Left ventricle myocardium superior (tissue), 1 donor: ENCODE measurements at regions not wholly inside any gene's neighbourhood (a gene's known extent, or its start where the extent isn't known, plus 50 kb on each side); places are given as distances from the start of the nearest gene placed in this dataset.
A peak's percentile ranks its signal among the peaks of the same experiment; 100 is the strongest.

ENCODE experiments used
- ATAC-seq: fragments of 200-7000 bp; cut with Tn5 transposase; one replicate; pipeline ENCODE4 v1.9.1; 2020; ENCODE audit warnings: mild to moderate bottlenecking, moderate library complexity
- DNase-seq: peaks from one replicate; pipeline ENCODE4 v3.0.0-alpha.2; 2020
- intact Hi-C: fragments of 100-400 bp; cut with micrococcal nuclease; formaldehyde crosslinking; loops from one replicate; pipeline ENCODE4 v1.11.0; 2022
- donor health status: DM: no; HTN: yes; CAD: no; lungs with severe emphysema.

GRCh38 chr11:70544774-70545609, 146.7 kb downstream of the CTTN start:
- DNase-seq (no peak), ATAC-seq (no peak)
- intact Hi-C loops: no loop called here

- DNase-seq: no peak
- no peak for ATAC-seq
Measured at GRCh38 chr11:70545610-70545912, 147.2 kb downstream of the CTTN start.

GRCh38 chr11:70546191-70546940, 148.0 kb downstream of the CTTN start:
- ATAC-seq: no peak
- no peak for DNase-seq
- intact Hi-C loops: no loop called here

More at GRCh38 chr11:70545610-70545912, 147.2 kb downstream of the CTTN start:
- intact Hi-C loops: no loop called here

GRCh38 chr11:70547386-70547785, 149.1 kb downstream of the CTTN start:
- no peak for ATAC-seq
- no peak for DNase-seq
- intact Hi-C loops: no loop called here

- DNase-seq: no peak
- intact Hi-C loops: no loop called here
- ATAC-seq: peak; percentile 82
Measured at GRCh38 chr11:70547821-70548670, 149.7 kb downstream of the CTTN start.

DNA sequence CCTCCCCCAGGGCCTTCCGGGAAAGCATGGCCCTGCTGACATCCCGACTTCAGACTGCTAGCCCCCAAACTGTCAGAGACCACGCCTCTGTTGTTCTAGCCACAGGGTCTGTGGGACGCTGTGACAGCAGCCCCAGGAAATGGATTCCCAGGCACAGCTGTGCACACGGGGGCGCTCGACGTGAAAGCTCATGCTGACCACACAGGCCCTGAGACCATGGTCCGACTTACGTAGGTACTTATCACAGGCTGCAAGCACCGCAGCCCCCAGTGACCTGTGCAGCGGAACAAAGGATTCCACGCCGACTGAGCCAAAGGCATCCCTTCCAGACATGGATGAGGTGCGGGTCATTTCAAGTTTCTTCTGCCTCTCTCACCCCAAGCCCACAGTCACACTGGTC, 150.6 kb downstream of the CTTN start:
- DNase-seq (no peak), ATAC-seq (no peak)
- intact Hi-C loops: no loop called here

- DNase-seq (no peak), ATAC-seq (no peak)
- intact Hi-C loops: no loop called here
Measured at GRCh38 chr11:70549386-70549785, 151.1 kb downstream of the CTTN start.

- ATAC-seq: no peak
- intact Hi-C loops: no loop called here
- no peak for DNase-seq
Measured at GRCh38 chr11:70549796-70550195, 151.5 kb downstream of the CTTN start.

DNA sequence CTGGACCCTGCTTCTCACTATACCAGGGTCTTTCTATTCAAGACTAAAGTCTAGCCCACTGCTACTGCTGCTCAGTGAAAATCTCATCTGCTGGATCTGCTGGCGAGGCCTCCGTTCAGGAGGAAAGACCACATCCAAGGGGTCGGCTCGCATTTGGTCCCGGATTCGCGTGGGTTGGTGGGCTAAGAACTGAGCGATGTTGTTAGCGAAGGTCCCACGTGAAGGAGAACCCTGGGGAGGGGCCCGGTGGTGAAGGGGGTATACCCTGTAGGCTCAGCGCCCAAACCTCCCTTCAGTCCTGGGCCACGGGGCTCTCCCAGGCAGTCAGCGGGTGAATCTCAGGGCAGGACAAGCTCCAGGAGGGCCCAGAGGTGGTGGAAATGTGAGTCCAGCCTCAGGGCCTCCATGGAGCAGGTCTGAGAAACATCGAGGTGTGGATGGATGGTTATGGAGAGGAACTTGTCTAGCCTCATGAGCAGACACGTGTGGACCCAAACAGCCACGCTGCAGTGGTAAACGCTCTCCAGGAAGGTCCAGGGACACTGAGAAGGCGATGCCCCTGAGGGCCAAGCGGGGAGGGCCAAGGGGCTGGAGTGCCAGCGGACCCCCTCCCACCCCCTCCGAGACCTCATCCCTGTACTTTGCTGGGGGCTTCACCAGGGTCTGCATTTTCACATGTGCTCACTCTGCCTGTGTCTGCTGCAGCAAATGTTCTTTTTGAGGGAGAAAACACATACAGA, 152.3 kb downstream of the CTTN start:
- intact Hi-C loops: no loop called here
- no peak for ATAC-seq
- DNase-seq: no peak

DNA sequence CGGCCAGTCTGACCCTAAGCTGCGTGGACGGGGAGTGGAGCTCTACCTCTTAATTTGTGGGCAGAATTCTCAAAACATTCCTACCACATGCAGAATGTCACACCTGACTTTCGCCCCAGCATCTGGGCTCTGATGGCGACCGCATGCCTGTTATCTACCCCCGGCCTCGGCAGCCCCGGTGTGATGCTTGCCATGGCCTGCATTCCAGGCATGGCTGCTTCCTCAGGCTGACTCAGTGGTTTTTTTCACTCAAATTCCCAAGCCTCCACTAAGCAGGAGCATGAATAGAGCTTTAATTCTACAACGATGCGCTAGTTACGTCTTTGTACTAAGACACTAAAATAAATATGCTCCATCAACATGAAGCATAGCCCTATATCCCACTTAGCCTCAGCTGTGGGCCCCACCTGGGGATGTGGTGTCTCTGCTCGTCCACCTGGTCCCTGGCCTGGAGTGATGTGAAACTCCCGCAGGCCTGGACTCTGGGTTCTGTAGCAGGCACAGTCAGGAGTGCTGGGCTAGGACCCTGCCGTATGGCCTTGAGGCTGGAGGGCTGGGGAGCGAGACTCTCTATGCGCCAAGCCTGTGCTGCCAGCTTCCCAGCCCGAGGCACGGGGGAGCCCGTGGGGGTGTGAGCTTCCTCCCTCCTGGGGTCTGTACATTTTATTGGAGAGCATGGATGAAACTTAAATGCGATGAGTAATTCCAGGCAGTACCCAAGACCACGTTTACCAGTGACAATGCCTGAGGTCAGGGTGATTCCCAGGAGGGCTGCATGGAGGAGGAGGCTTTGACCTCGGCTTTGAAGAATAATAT, 153.2 kb downstream of the CTTN start:
- ATAC-seq: no peak
- no peak for DNase-seq
- intact Hi-C loops: no loop called here

DNA sequence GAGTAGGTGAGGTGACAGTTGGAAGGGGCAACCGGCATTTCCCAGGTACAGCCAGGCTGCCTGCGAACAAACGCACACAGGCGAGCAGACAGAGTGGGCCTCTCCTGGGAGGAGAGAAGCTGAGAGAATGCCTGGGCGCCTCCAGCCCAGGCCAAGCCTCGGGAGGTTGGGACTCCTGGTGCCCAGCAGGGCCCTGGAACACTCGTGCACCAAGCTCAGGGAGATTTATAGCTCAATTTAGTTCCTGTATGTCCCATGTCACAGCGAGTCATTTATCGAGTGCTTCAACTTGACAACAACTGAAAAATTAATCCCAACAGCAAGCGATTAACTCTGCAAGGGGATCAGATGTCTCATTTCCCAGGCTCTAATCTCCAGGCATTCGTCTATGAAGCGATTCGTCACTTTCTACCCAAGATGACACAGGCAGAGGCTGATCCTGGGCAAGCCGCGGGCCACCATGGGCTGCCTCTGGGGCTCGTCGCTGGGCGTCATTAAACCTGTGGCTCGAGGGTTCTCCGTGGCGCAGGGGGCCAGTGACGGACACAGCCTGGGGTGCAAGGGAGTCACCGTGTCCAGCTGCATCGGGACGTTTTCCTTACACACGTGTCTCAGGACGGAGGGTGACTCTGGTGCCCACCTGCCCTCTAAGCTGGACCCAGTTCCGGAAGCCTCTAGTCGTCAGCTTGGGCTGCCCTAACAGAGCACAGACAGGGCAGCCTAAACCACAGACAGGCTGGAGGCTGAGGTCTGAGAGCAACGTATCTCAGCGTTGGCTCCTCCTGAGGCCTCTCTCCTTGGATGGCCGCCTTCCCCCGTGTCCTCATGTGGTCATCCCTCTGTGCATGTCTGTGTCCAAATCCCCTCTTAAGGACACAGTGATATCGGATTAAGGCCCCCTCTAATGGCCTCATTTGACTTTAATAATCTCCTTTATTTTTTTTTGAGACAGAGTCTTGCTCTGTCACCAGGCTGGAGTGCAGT, 154.1 kb downstream of the CTTN start:
- no peak for DNase-seq
- intact Hi-C loops: no loop called here
- no peak for ATAC-seq

GRCh38 chr11:70555078-70555477, 156.7 kb downstream of the CTTN start:
- DNase-seq: no peak
- ATAC-seq: no peak
- intact Hi-C loops: no loop called here

DNA sequence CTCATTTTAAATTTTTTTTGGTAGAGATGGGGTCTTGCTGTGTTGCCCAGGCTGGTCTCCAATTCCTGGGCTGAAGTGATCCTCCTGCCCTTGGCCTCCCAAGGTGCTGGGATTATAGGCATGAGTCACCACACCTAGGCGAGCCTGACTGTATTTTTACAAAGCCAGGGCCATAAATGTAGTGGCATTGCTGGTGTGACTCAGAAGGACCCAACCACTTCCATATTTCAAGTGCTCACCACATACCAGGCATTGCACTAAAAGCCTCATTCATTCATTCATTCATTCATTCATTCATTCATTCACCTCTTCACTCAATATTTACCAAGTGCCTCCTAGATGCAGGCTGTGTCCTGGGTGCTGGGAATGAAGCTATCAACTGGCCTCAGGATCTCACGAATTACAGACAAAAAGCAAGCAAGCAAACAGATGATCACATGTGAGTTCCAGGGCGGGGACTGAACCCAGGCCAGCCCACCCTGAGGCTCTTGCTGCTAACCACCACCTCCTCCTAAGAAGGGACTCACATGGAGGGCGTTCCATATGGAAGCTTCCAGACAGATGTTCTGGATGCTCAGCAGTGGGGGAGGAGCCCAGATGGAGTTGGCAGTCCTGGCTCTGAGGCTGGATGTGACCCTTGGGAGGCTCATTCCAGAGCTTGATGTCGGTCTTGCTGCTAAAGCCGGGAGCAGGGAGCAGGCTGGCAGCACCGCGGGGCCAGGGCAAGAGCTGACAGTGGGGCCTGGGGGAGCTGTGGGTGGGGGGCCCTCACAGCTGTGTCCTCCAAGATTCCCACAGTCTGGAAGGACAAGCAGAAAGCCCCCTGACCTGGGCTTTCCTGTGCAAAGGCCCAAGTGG, 158.8 kb downstream of the CTTN start:
- DNase-seq (no peak), ATAC-seq (no peak)
- intact Hi-C loops: no loop called here

GRCh38 chr11:70557742-70558485, 159.6 kb downstream of the CTTN start:
- ATAC-seq (no peak), DNase-seq (no peak)
- intact Hi-C loops: no loop called here

DNA sequence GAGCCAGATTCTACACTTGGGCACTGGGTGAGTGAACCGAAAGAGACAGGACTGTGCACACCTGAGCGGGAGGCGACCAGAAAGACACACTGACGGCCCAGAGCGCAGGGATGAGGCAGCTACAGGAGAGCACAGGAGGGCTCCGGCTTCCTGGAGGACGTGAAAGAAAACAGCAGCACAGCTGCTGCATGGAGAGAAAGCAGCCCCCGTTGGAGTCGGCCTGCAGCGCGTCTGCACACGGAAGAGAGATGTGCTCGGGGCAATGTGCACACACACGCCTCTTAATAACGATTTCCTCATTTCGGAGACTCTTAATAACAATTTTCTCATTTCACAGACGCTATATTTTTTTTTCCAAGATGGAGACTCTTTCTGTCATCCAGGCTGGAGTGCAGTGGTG, 160.4 kb downstream of the CTTN start:
- intact Hi-C loops: no loop called here
- ATAC-seq: no peak
- no peak for DNase-seq

GRCh38 chr11:70559516-70559915, 161.2 kb downstream of the CTTN start:
- ATAC-seq: no peak
- intact Hi-C loops: no loop called here
- DNase-seq: no peak
